SU-DHL-6 (cell line): ENCODE measurements at regions not wholly inside any gene's neighbourhood (a gene's known extent, or its start where the extent isn't known, plus 50 kb on each side); places are given as distances from the start of the nearest gene placed in this dataset.
"Not testable (repeated sequence)": the region's sequence is repeated elsewhere in the genome, so short reads cannot be mapped to it uniquely, and the experiment has no call there.

Source experiments
- EZH2phosphoT487 ChIP-seq: fragments of 200-600 bp; sonication (generic), shearing (Covaris generic); conservative IDR thresholded peaks from 2 replicates; pipeline ENCODE4 v1.6.1; 2018; ENCODE audit warnings: mild to moderate bottlenecking, antibody characterized with exemption, low read length, moderate library complexity, mixed read lengths
- TF ChIP-seq, protein P1 (sequence below): fragments of 200-600 bp; sonication (generic); IDR thresholded peaks from one replicate; pipeline ENCODE4 v1.5.1; 2017; ENCODE audit warnings: antibody characterized with exemption, mild to moderate bottlenecking, low read length, moderate library complexity; ENCODE audit not compliant: insufficient read depth, poor library complexity, severe bottlenecking

DNA sequence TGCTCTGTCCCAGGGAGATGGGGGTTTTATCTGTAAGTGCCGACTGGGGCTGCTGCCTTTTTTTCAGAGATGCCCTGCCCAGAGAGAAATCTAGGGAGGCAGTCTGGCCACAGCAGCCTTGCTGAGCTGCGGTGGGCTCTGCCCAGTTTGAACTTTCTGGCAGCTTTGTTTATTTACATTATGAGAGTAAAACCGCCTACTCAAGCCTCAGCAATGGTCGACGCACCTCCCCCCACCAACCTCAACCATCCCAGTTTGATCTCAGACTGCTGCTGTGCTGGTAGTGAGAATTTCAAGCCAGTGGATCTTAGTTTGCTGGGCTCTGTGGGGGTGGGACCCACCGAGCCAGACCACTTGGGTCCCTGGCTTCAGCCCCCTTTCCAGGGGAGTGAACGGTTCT is 188.0 kb downstream of the PRELID2 start:
- TF ChIP-seq, protein P1, sequence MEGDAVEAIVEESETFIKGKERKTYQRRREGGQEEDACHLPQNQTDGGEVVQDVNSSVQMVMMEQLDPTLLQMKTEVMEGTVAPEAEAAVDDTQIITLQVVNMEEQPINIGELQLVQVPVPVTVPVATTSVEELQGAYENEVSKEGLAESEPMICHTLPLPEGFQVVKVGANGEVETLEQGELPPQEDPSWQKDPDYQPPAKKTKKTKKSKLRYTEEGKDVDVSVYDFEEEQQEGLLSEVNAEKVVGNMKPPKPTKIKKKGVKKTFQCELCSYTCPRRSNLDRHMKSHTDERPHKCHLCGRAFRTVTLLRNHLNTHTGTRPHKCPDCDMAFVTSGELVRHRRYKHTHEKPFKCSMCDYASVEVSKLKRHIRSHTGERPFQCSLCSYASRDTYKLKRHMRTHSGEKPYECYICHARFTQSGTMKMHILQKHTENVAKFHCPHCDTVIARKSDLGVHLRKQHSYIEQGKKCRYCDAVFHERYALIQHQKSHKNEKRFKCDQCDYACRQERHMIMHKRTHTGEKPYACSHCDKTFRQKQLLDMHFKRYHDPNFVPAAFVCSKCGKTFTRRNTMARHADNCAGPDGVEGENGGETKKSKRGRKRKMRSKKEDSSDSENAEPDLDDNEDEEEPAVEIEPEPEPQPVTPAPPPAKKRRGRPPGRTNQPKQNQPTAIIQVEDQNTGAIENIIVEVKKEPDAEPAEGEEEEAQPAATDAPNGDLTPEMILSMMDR, result not testable (repeated sequence)
- TF ChIP-seq EZH2phosphoT487, result not testable (repeated sequence)
